IPS DF 6.9 (cell line): ENCODE measurements at regions not wholly inside any gene's neighbourhood (a gene's known extent, or its start where the extent isn't known, plus 50 kb on each side); places are given as distances from the start of the nearest gene placed in this dataset.

Experiments
- DNase-seq: peaks from one replicate; pipeline ENCODE4 v3.0.0-alpha.2; 2013; ENCODE audit warnings: low read depth, low spot score
- H3K27ac ChIP-seq: one replicate; pipeline ENCODE4 v1.5.1; 2013; ENCODE audit warnings: low read length, control low read depth
- H3K27me3 ChIP-seq: 2 replicates; pipeline ENCODE4 v1.6.1; 2013; ENCODE audit warnings: mild to moderate bottlenecking, low read length; ENCODE audit not compliant: control insufficient read depth, insufficient read depth
- H3K36me3 ChIP-seq: 2 replicates; pipeline ENCODE4 v1.6.1; 2013; ENCODE audit warnings: low read length; ENCODE audit not compliant: control insufficient read depth, insufficient read depth
- H3K4me1 ChIP-seq: 2 replicates; pipeline ENCODE4 v1.6.1; 2013; ENCODE audit warnings: low read length; ENCODE audit not compliant: control insufficient read depth, insufficient read depth
- H3K4me3 ChIP-seq: 2 replicates; pipeline ENCODE4 v1.5.1; 2013; ENCODE audit warnings: mild to moderate bottlenecking, low read length
- H3K9me3 ChIP-seq: 2 replicates; pipeline ENCODE4 v1.6.1; 2013; ENCODE audit warnings: low read length, inconsistent platforms; ENCODE audit not compliant: control insufficient read depth, insufficient read depth
- WGBS: extraction: QIAGEN DNeasy Blood & Tissue Kit; methylation state at CpG from one replicate; pipeline ENCODE4 v1.1.7; 2013; ENCODE audit warnings: mixed read lengths, missing lambda C conversion rate; ENCODE audit not compliant: insufficient read length, insufficient coverage; 5-methylcytosine and 5-hydroxymethylcytosine counted together

GRCh38 chr2:120476141-120476540 is 130.2 kb downstream of the INHBB start:
- no peak for DNase-seq
- no CpG with 5 or more reads among the region's 7 CpGs for WGBS
- Histone ChIP-seq H3K27me3 (peaks cover 9% of the 10 kb centered on the region; the same call in 1 of the 2 replicates), H3K27ac (no peak overlapping the region), H3K36me3 (no peaks in the 10 kb centered on the region), H3K4me1 (no peaks in the 10 kb centered on the region), H3K9me3 (no peaks in the 10 kb centered on the region), H3K4me3 (no peak overlapping the region)

- Histone ChIP-seq H3K27me3 (peaks cover 7% of the 10 kb centered on the region; the same call in 1 of the 2 replicates), H3K9me3 (no peaks in the 10 kb centered on the region), H3K27ac (no peak overlapping the region), H3K4me3 (no peak overlapping the region), H3K4me1 (no peaks in the 10 kb centered on the region), H3K36me3 (no peaks in the 10 kb centered on the region)
- no peak for DNase-seq
- no CpG with 5 or more reads among the region's 3 CpGs for WGBS
These were observed 131.3 kb downstream of the INHBB start for GRCh38 chr2:120477198-120477597.

- no CpG with 5 or more reads among the region's 6 CpGs for WGBS
- no peak overlapping the region for H3K4me3 ChIP-seq
- peaks cover 3% of the 10 kb centered on the region; the same call in 1 of the 2 replicates for H3K27me3 ChIP-seq
- no peak for DNase-seq
- no peaks in the 10 kb centered on the region for H3K4me1 ChIP-seq
- H3K27ac ChIP-seq: no peak overlapping the region
- no peaks in the 10 kb centered on the region for H3K36me3 ChIP-seq
- H3K9me3 ChIP-seq: no peaks in the 10 kb centered on the region
These were observed 132.0 kb downstream of the INHBB start for GRCh38 chr2:120477831-120478481.

- Histone ChIP-seq H3K27ac (no peak overlapping the region), H3K27me3 (peaks cover 2% of the 10 kb centered on the region; the same call in 1 of the 2 replicates), H3K4me3 (no peak overlapping the region), H3K36me3 (no peaks in the 10 kb centered on the region), H3K4me1 (no peaks in the 10 kb centered on the region), H3K9me3 (no peaks in the 10 kb centered on the region)
- 100% methylated on average over 4 of the region's 9 CpGs for WGBS
- DNase-seq: no peak
These were observed 134.5 kb downstream of the INHBB start for GRCh38 chr2:120480346-120480902.

- no peaks in the 10 kb centered on the region for H3K9me3 ChIP-seq
- H3K36me3 ChIP-seq: no peaks in the 10 kb centered on the region
- peaks cover under 1% of the 10 kb centered on the region; the same call in 1 of the 2 replicates for H3K27me3 ChIP-seq
- H3K27ac ChIP-seq: no peak overlapping the region
- 100% methylated on average over 2 of the region's 5 CpGs for WGBS
- no peaks in the 10 kb centered on the region for H3K4me1 ChIP-seq
- DNase-seq: no peak
- no peak overlapping the region for H3K4me3 ChIP-seq
These were observed 135.0 kb downstream of the INHBB start for GRCh38 chr2:120480903-120481445.

GRCh38 chr2:120481446-120482194 is 135.7 kb downstream of the INHBB start:
- no peak overlapping the region for H3K27ac ChIP-seq
- no peak overlapping the region for H3K4me3 ChIP-seq
- no peaks in the 10 kb centered on the region for H3K9me3 ChIP-seq
- DNase-seq: no peak
- no CpG with 5 or more reads among the region's 17 CpGs for WGBS
- H3K36me3 ChIP-seq: no peaks in the 10 kb centered on the region
- no peaks in the 10 kb centered on the region; the same call in 1 of the 2 replicates for H3K27me3 ChIP-seq
- H3K4me1 ChIP-seq: no peaks in the 10 kb centered on the region

GRCh38 chr2:120482334-120482733 is 136.4 kb downstream of the INHBB start:
- no peak for DNase-seq
- Histone ChIP-seq H3K27me3 (no peaks in the 10 kb centered on the region; the same call in 1 of the 2 replicates), H3K36me3 (no peaks in the 10 kb centered on the region), H3K9me3 (no peaks in the 10 kb centered on the region), H3K27ac (no peak overlapping the region), H3K4me3 (no peak overlapping the region), H3K4me1 (no peaks in the 10 kb centered on the region)
- WGBS: no CpG with 5 or more reads among the region's 9 CpGs

GRCh38 chr2:120483355-120483754 is 137.4 kb downstream of the INHBB start:
- H3K9me3 ChIP-seq: no peaks in the 10 kb centered on the region
- no peak for DNase-seq
- no peaks in the 10 kb centered on the region for H3K36me3 ChIP-seq
- no peaks in the 10 kb centered on the region for H3K4me1 ChIP-seq
- whole genome bisulfite sequencing: no CpG with 5 or more reads among the region's 5 CpGs
- no peaks in the 10 kb centered on the region; the same call in 1 of the 2 replicates for H3K27me3 ChIP-seq
- H3K27ac ChIP-seq: no peak overlapping the region
- no peak overlapping the region for H3K4me3 ChIP-seq

GRCh38 chr2:120485096-120485495 is 139.2 kb downstream of the INHBB start:
- H3K27me3 ChIP-seq: no peaks in the 10 kb centered on the region; the same call in 1 of the 2 replicates
- no peak for DNase-seq
- no peaks in the 10 kb centered on the region for H3K36me3 ChIP-seq
- no peak overlapping the region for H3K4me3 ChIP-seq
- H3K9me3 ChIP-seq: no peaks in the 10 kb centered on the region
- H3K27ac ChIP-seq: no peak overlapping the region
- no peaks in the 10 kb centered on the region for H3K4me1 ChIP-seq
- WGBS: no CpG with 5 or more reads among the region's 7 CpGs

- WGBS: no CpG with 5 or more reads among the region's 8 CpGs
- Histone ChIP-seq H3K4me3 (no peak overlapping the region), H3K27ac (no peak overlapping the region), H3K27me3 (no peaks in the 10 kb centered on the region; the same call in 1 of the 2 replicates), H3K4me1 (no peaks in the 10 kb centered on the region), H3K36me3 (no peaks in the 10 kb centered on the region), H3K9me3 (no peaks in the 10 kb centered on the region)
- no peak for DNase-seq
These were observed 140.5 kb downstream of the INHBB start for GRCh38 chr2:120486441-120486840.
